IMR-90 (cell line): ENCODE measurements at regions not wholly inside any gene's neighbourhood (a gene's known extent, or its start where the extent isn't known, plus 50 kb on each side); places are given as distances from the start of the nearest gene placed in this dataset.

Source experiments
- ATAC-seq: fragments of 200-7000 bp; cut with Tn5 transposase; 2 replicates; pipeline ENCODE4 v1.9.1; 2020; ENCODE audit warnings: low read depth, mild to moderate bottlenecking, moderate library complexity
- BruUV-seq: library from RNA; stranded (reverse); fragments of 400-500 nt; replicated peaks from 2 replicates; lab custom pipeline; 2021; lab: Mats Ljungman, UMichigan
- CTCF ChIA-PET: fragments of 300-600 bp; formaldehyde crosslinking; extraction: SDS; loops from one replicate; lab custom pipeline; 2021; ENCODE audit warnings: antibody characterized with exemption; lab: Yijun Ruan, JAX
- POLR2A ChIA-PET: fragments of 300-600 bp; sonication (Branson Sonifier 250); formaldehyde crosslinking; loops from one replicate; lab custom pipeline; 2022; ENCODE audit warnings: antibody characterized with exemption; ENCODE audit not compliant: unreplicated experiment; lab: Charles Lee
- DNase-seq: peaks from one replicate; pipeline ENCODE4 v3.0.0; 2013
- H2AFZ ChIP-seq: replicated peaks from 2 replicates; pipeline ENCODE3; 2013; ENCODE audit warnings: low read length, mild to moderate bottlenecking; ENCODE audit not compliant: poor library complexity
- H2AK5ac ChIP-seq: 2 replicates; pipeline ENCODE4 v1.6.1; 2013; ENCODE audit warnings: low read depth, low read length, inconsistent platforms
- H2AK9ac ChIP-seq: replicated peaks from 2 replicates; pipeline ENCODE3; 2013; ENCODE audit warnings: mild to moderate bottlenecking, low read depth, low read length, moderate library complexity; ENCODE audit not compliant: poor library complexity
- H2BK120ac ChIP-seq: 2 replicates; pipeline ENCODE4 v1.6.1; 2013; ENCODE audit warnings: low read depth, low read length, inconsistent platforms
- H2BK15ac ChIP-seq: 3 replicates; pipeline ENCODE4 v1.6.1; 2013; ENCODE audit warnings: low read depth, low read length, inconsistent platforms
- H2BK20ac ChIP-seq: 2 replicates; pipeline ENCODE4 v1.6.1; 2013; ENCODE audit warnings: low read depth, mild to moderate bottlenecking, inconsistent platforms, low read length, moderate library complexity
- H2BK5ac ChIP-seq: 2 replicates; pipeline ENCODE4 v1.6.1; 2013; ENCODE audit warnings: mild to moderate bottlenecking, low read depth, low read length, inconsistent platforms; ENCODE audit not compliant: poor library complexity, severe bottlenecking
- H3K14ac ChIP-seq: replicated peaks from 2 replicates; pipeline ENCODE4 v1.6.1; 2013; ENCODE audit warnings: low read depth, low read length, inconsistent platforms
- H3K18ac ChIP-seq: 2 replicates; pipeline ENCODE4 v1.6.1; 2013; ENCODE audit warnings: low read depth, low read length, control low read depth
- H3K23ac ChIP-seq: 2 replicates; pipeline ENCODE4 v1.6.1; 2013; ENCODE audit warnings: low read depth, low read length, inconsistent platforms
- H3K27ac ChIP-seq: 2 replicates; pipeline ENCODE4 v1.5.1; 2013; ENCODE audit warnings: mild to moderate bottlenecking, control low read depth, low read length; ENCODE audit not compliant: insufficient read depth
- H3K27me3 ChIP-seq: 2 replicates; pipeline ENCODE4 v1.6.1; 2013; ENCODE audit warnings: low read length; ENCODE audit not compliant: control insufficient read depth, insufficient read depth
- H3K36me3 ChIP-seq: 2 replicates; pipeline ENCODE4 v1.6.1; 2013; ENCODE audit warnings: low read length, mixed read lengths; ENCODE audit not compliant: control insufficient read depth, insufficient read depth
- H3K4ac ChIP-seq: 2 replicates; pipeline ENCODE4 v1.6.1; 2013; ENCODE audit warnings: low read depth, low read length, inconsistent platforms
- H3K4me1 ChIP-seq: 2 replicates; pipeline ENCODE4 v1.6.1; 2013; ENCODE audit warnings: low read length, mixed read lengths; ENCODE audit not compliant: control insufficient read depth, insufficient read depth
- H3K4me2 ChIP-seq: 2 replicates; pipeline ENCODE4 v1.6.1; 2013; ENCODE audit warnings: low read depth, mild to moderate bottlenecking, control low read depth, low read length, moderate library complexity
- H3K4me3 ChIP-seq: 2 replicates; pipeline ENCODE4 v1.5.1; 2013; ENCODE audit warnings: low read depth, mild to moderate bottlenecking, control low read depth, low read length, moderate library complexity; ENCODE audit not compliant: insufficient read depth
- H3K56ac ChIP-seq: 2 replicates; pipeline ENCODE4 v1.6.1; 2013; ENCODE audit warnings: low read length, inconsistent platforms; ENCODE audit not compliant: insufficient read depth; ENCODE audit errors: extremely low read depth
- H3K79me1 ChIP-seq, 2 experiments: 2 replicates each; pipeline ENCODE4 v1.6.1; 2013; ENCODE audit warnings: low read length in 2 of 2, inconsistent platforms in 1 of 2, low read depth in 1 of 2
- H3K9ac ChIP-seq: 2 replicates; pipeline ENCODE4 v1.6.1; 2013; ENCODE audit warnings: low read depth, low read length, control low read depth
- H3K9me1 ChIP-seq: 2 replicates; pipeline ENCODE4 v1.6.1; 2013; ENCODE audit warnings: low read length, inconsistent platforms; ENCODE audit not compliant: insufficient read depth
- H3K9me3 ChIP-seq: 2 replicates; pipeline ENCODE4 v1.6.1; 2013; ENCODE audit warnings: low read length; ENCODE audit not compliant: control insufficient read depth, insufficient read depth
- H4K20me1 ChIP-seq: 2 replicates; pipeline ENCODE4 v1.6.1; 2013; ENCODE audit warnings: low read length, inconsistent platforms; ENCODE audit not compliant: insufficient read depth
- H4K5ac ChIP-seq: 2 replicates; pipeline ENCODE4 v1.6.1; 2013; ENCODE audit warnings: mild to moderate bottlenecking, low read depth, low read length, control low read depth
- H4K8ac ChIP-seq, 2 experiments: 2 replicates each; pipeline ENCODE4 v1.6.1; 2013; ENCODE audit warnings: low read depth in 2 of 2, low read length in 2 of 2, control low read depth in 1 of 2, inconsistent platforms in 1 of 2
- H4K91ac ChIP-seq: 2 replicates; pipeline ENCODE4 v1.6.1; 2013; ENCODE audit warnings: low read depth, low read length, inconsistent platforms; ENCODE audit not compliant: insufficient read depth
- CEBPB ChIP-seq: IDR thresholded peaks from 2 replicates; pipeline ENCODE4 v1.6.1; 2012; ENCODE audit warnings: low read depth, low read length, improper control_type of control experiment
- MAFK ChIP-seq: IDR thresholded peaks from 2 replicates; pipeline ENCODE4 v1.6.1; 2012; ENCODE audit warnings: low read depth, low read length, improper control_type of control experiment
- MXI1 ChIP-seq: IDR thresholded peaks from 2 replicates; pipeline ENCODE4 v1.6.1; 2012; ENCODE audit warnings: low read depth, mild to moderate bottlenecking, low read length, moderate library complexity, borderline replicate concordance
- RAD21 ChIP-seq: IDR thresholded peaks from 2 replicates; pipeline ENCODE4 v1.6.1; 2012; ENCODE audit warnings: low read length, improper control_type of control experiment
- RFX5 ChIP-seq: IDR thresholded peaks from 2 replicates; pipeline ENCODE4 v1.8.0; 2012; ENCODE audit warnings: low read depth, mild to moderate bottlenecking, low read length, moderate library complexity
- WGBS, 2 experiments: methylation state at CpG; one replicate each; pipeline versions ENCODE4 v1.1.5 to v1.1.7; 2013; ENCODE audit warnings: missing lambda C conversion rate in 2 of 2; ENCODE audit not compliant: insufficient read length in 1 of 2; ENCODE audit errors: extremely low coverage in 2 of 2; 5-methylcytosine and 5-hydroxymethylcytosine counted together
- dilution Hi-C: fragments of 300-500 bp; cut with HindIII; formaldehyde crosslinking; loops from one replicate; pipeline ENCODE4 v1.14.3; 2018; ENCODE audit warnings: low sequenced_read_pairs; ENCODE audit not compliant: unreplicated experiment
- in situ Hi-C: fragments of 300-500 bp; cut with MboI; formaldehyde crosslinking; loops from 3 replicates; pipeline ENCODE4 v1.14.3; 2019; ENCODE audit warnings: low sequenced_read_pairs, inconsistent platforms, mixed read lengths
- intact Hi-C: fragments of 100-400 bp; cut with micrococcal nuclease; formaldehyde crosslinking; loops from 2 replicates; pipeline ENCODE4 v1.10.0; 2022

DNA sequence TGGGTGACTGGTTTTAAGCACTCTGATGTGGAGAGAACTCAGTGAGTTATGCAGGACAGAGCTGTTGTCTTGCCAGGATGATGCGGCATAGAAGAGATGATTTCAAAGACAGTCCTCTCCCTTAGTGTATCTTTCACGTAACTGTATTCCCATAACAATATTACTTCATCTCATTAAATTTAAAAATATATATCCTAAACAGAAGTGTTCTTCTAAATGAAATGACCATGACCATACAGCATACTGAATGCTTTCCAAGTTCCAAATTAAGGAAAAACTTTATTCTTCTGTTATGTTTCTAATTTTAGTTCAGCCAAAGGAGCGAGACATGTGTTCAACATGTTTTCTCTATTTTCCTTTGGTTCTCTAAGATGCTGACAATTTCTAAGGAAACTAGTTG, 600.1 kb upstream of the FSHR start:
- Histone ChIP-seq H4K91ac (no peak overlapping the region), H2AK9ac (no peak overlapping the region), H3K9me1 (no peaks in the 10 kb centered on the region), H3K18ac (no peak overlapping the region), H3K79me1 (no peaks in the 10 kb centered on the region), H2BK20ac (no peak overlapping the region), H2BK5ac (no peak overlapping the region), H2BK15ac (no peak overlapping the region), H3K14ac (no peak overlapping the region), H3K9ac (no peak overlapping the region), H3K4me1 (no peaks in the 10 kb centered on the region), H3K27ac (no peak overlapping the region), H3K4me3 (no peak overlapping the region), H4K20me1 (no peaks in the 10 kb centered on the region), H4K5ac (no peak overlapping the region), H3K4me2 (no peak overlapping the region), H3K56ac (no peak overlapping the region), H3K4ac (no peak overlapping the region), H2AK5ac (no peak overlapping the region), H4K8ac (no peak overlapping the region), H3K9me3 (0 out of 2 replicates have a peak, but pooled peaks cover 2% of the 10 kb centered on the region), H2AFZ (no peak overlapping the region), H3K23ac (no peak overlapping the region), H2BK120ac (no peak overlapping the region), H3K27me3 (no peaks in the 10 kb centered on the region), H3K36me3 (no peaks in the 10 kb centered on the region)
- dilution Hi-C loops (no loop called here), in situ Hi-C loops (no loop called here), intact Hi-C loops (no loop called here)
- ChIA-PET POLR2A (no interaction called here), CTCF (no interaction called here)
- TF ChIP-seq RFX5 (no peak), MXI1 (no peak), RAD21 (no peak), MAFK (no peak), CEBPB (no peak)
- no TSS peak for BruUV-seq
- DNase-seq = no peak
- WGBS, 2 experiments = no CpG with 5 or more reads among the region's 3 CpGs
- ATAC-seq = no peak
